Body of pancreas (tissue), 4 donors: ENCODE measurements at regions not wholly inside any gene's neighbourhood (a gene's known extent, or its start where the extent isn't known, plus 50 kb on each side); places are given as distances from the start of the nearest gene placed in this dataset.

Experiments
- POLR2A ChIP-seq, 3 donors: fragments of 450-650 bp; IDR thresholded peaks; one replicate each; pipeline ENCODE4 v1.6.1; 2016; ENCODE audit warnings: antibody characterized with exemption in 3 of 3, mild to moderate bottlenecking in 2 of 3
- TF ChIP-seq, protein P1 (sequence below), 7 experiments: fragments of 450-650 bp in 4 of 7; fragments of 200-600 bp in 3 of 7; sonication (generic) in 3 of 7; IDR thresholded peaks; one replicate each; pipeline ENCODE4 v1.5.1; 2016 to 2019; ENCODE audit warnings: antibody characterized with exemption in 7 of 7

GRCh38 chr22:49646876-49647275 lies 180.8 kb downstream of the BRD1 start:
- TF ChIP-seq, protein P1, sequence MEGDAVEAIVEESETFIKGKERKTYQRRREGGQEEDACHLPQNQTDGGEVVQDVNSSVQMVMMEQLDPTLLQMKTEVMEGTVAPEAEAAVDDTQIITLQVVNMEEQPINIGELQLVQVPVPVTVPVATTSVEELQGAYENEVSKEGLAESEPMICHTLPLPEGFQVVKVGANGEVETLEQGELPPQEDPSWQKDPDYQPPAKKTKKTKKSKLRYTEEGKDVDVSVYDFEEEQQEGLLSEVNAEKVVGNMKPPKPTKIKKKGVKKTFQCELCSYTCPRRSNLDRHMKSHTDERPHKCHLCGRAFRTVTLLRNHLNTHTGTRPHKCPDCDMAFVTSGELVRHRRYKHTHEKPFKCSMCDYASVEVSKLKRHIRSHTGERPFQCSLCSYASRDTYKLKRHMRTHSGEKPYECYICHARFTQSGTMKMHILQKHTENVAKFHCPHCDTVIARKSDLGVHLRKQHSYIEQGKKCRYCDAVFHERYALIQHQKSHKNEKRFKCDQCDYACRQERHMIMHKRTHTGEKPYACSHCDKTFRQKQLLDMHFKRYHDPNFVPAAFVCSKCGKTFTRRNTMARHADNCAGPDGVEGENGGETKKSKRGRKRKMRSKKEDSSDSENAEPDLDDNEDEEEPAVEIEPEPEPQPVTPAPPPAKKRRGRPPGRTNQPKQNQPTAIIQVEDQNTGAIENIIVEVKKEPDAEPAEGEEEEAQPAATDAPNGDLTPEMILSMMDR (IDR thresholded peaks at IDR 0.05), result no peak
- no peak for TF ChIP-seq POLR2A (IDR thresholded peaks at IDR 0.05)
